ENCODE measurements at regions not wholly inside any gene's neighbourhood (a gene's known extent, or its start where the extent isn't known, plus 50 kb on each side); places are given as distances from the start of the nearest gene placed in this dataset.

GRCh38 chr4:115272594-115272993 lies 159.2 kb upstream of the NDST4 start:
- H3K27ac ChIP-seq (ENCODE audit: low read length), result no peak overlapping the region
- H3K36me3 ChIP-seq (ENCODE audit: control insufficient read depth in 1 of 2, insufficient read depth in 2 of 2, low read length in 2 of 2), result no peaks in the 10 kb centered on the region
- H3K9me3 ChIP-seq (ENCODE audit: control insufficient read depth in 1 of 2, low read length in 2 of 2), result no peaks in the 10 kb centered on the region
- H3K27me3 ChIP-seq (ENCODE audit: low read depth, low read length), result no peaks in the 10 kb centered on the region
- H3K4me3 ChIP-seq (ENCODE audit: low read depth in 1 of 2, low read length in 2 of 2), result no peak overlapping the region
- no peaks in the 10 kb centered on the region for H3K4me1 ChIP-seq (ENCODE audit: control insufficient read depth in 1 of 2, insufficient read depth in 2 of 2, low read length in 2 of 2)

- Histone ChIP-seq H3K4me3 (ENCODE audit: low read depth in 1 of 2, low read length in 2 of 2) (no peak overlapping the region), H3K27ac (ENCODE audit: low read length) (no peak overlapping the region), H3K4me1 (ENCODE audit: control insufficient read depth in 1 of 2, insufficient read depth in 2 of 2, low read length in 2 of 2) (no peaks in the 10 kb centered on the region), H3K27me3 (ENCODE audit: low read depth, low read length) (no peaks in the 10 kb centered on the region), H3K9me3 (ENCODE audit: control insufficient read depth in 1 of 2, low read length in 2 of 2) (no peaks in the 10 kb centered on the region), H3K36me3 (ENCODE audit: control insufficient read depth in 1 of 2, insufficient read depth in 2 of 2, low read length in 2 of 2) (no peaks in the 10 kb centered on the region)
Measured at GRCh38 chr4:115272185-115272584, 158.8 kb upstream of the NDST4 start.

GRCh38 chr4:115260195-115260594 lies 146.8 kb upstream of the NDST4 start:
- Histone ChIP-seq H3K27ac (ENCODE audit: low read length) (no peak overlapping the region), H3K9me3 (ENCODE audit: control insufficient read depth in 1 of 2, low read length in 2 of 2) (peaks cover 0 to 5% of the 10 kb centered on the region in 2 donors), H3K4me3 (ENCODE audit: low read depth in 1 of 2, low read length in 2 of 2) (no peak overlapping the region), H3K36me3 (ENCODE audit: control insufficient read depth in 1 of 2, insufficient read depth in 2 of 2, low read length in 2 of 2) (no peaks in the 10 kb centered on the region), H3K27me3 (ENCODE audit: low read depth, low read length) (no peaks in the 10 kb centered on the region), H3K4me1 (ENCODE audit: control insufficient read depth in 1 of 2, insufficient read depth in 2 of 2, low read length in 2 of 2) (no peaks in the 10 kb centered on the region)

- H3K36me3 ChIP-seq (ENCODE audit: control insufficient read depth in 1 of 2, insufficient read depth in 2 of 2, low read length in 2 of 2), result no peaks in the 10 kb centered on the region
- H3K27me3 ChIP-seq (ENCODE audit: low read depth, low read length), result no peaks in the 10 kb centered on the region
- H3K4me1 ChIP-seq (ENCODE audit: control insufficient read depth in 1 of 2, insufficient read depth in 2 of 2, low read length in 2 of 2), result no peaks in the 10 kb centered on the region
- H3K27ac ChIP-seq (ENCODE audit: low read length), result no peak overlapping the region
- H3K4me3 ChIP-seq (ENCODE audit: low read depth in 1 of 2, low read length in 2 of 2), result no peak overlapping the region
- peaks cover 0 to 5% of the 10 kb centered on the region in 2 donors for H3K9me3 ChIP-seq (ENCODE audit: control insufficient read depth in 1 of 2, low read length in 2 of 2)
Measured at GRCh38 chr4:115259642-115260041, 146.2 kb upstream of the NDST4 start.

- Histone ChIP-seq H3K4me3 (ENCODE audit: low read depth in 1 of 2, low read length in 2 of 2) (no peak overlapping the region), H3K4me1 (ENCODE audit: control insufficient read depth in 1 of 2, insufficient read depth in 2 of 2, low read length in 2 of 2) (no peaks in the 10 kb centered on the region), H3K27ac (ENCODE audit: low read length) (no peak overlapping the region), H3K27me3 (ENCODE audit: low read depth, low read length) (no peaks in the 10 kb centered on the region), H3K9me3 (ENCODE audit: control insufficient read depth in 1 of 2, low read length in 2 of 2) (no peaks in the 10 kb centered on the region), H3K36me3 (ENCODE audit: control insufficient read depth in 1 of 2, insufficient read depth in 2 of 2, low read length in 2 of 2) (no peaks in the 10 kb centered on the region)
Measured at GRCh38 chr4:115249808-115250207, 136.4 kb upstream of the NDST4 start.

- H3K36me3 ChIP-seq (ENCODE audit: control insufficient read depth in 1 of 2, insufficient read depth in 2 of 2, low read length in 2 of 2), result no peaks in the 10 kb centered on the region
- H3K9me3 ChIP-seq (ENCODE audit: control insufficient read depth in 1 of 2, low read length in 2 of 2), result no peaks in the 10 kb centered on the region
- no peaks in the 10 kb centered on the region for H3K27me3 ChIP-seq (ENCODE audit: low read depth, low read length)
- no peak overlapping the region for H3K27ac ChIP-seq (ENCODE audit: low read length)
- no peak overlapping the region for H3K4me3 ChIP-seq (ENCODE audit: low read depth in 1 of 2, low read length in 2 of 2)
- no peaks in the 10 kb centered on the region for H3K4me1 ChIP-seq (ENCODE audit: control insufficient read depth in 1 of 2, insufficient read depth in 2 of 2, low read length in 2 of 2)
Measured at GRCh38 chr4:115234405-115235093, 121.1 kb upstream of the NDST4 start.

GRCh38 chr4:115233600-115233999 lies 120.2 kb upstream of the NDST4 start:
- no peaks in the 10 kb centered on the region for H3K36me3 ChIP-seq (ENCODE audit: control insufficient read depth in 1 of 2, insufficient read depth in 2 of 2, low read length in 2 of 2)
- no peaks in the 10 kb centered on the region for H3K9me3 ChIP-seq (ENCODE audit: control insufficient read depth in 1 of 2, low read length in 2 of 2)
- H3K4me3 ChIP-seq (ENCODE audit: low read depth in 1 of 2, low read length in 2 of 2), result no peak overlapping the region
- no peaks in the 10 kb centered on the region for H3K27me3 ChIP-seq (ENCODE audit: low read depth, low read length)
- no peak overlapping the region for H3K27ac ChIP-seq (ENCODE audit: low read length)
- H3K4me1 ChIP-seq (ENCODE audit: control insufficient read depth in 1 of 2, insufficient read depth in 2 of 2, low read length in 2 of 2), result no peaks in the 10 kb centered on the region

- no peaks in the 10 kb centered on the region for H3K36me3 ChIP-seq (ENCODE audit: control insufficient read depth in 1 of 2, insufficient read depth in 2 of 2, low read length in 2 of 2)
- H3K27ac ChIP-seq (ENCODE audit: low read length), result no peak overlapping the region
- no peaks in the 10 kb centered on the region for H3K4me1 ChIP-seq (ENCODE audit: control insufficient read depth in 1 of 2, insufficient read depth in 2 of 2, low read length in 2 of 2)
- H3K4me3 ChIP-seq (ENCODE audit: low read depth in 1 of 2, low read length in 2 of 2), result no peak overlapping the region
- no peaks in the 10 kb centered on the region for H3K27me3 ChIP-seq (ENCODE audit: low read depth, low read length)
- H3K9me3 ChIP-seq (ENCODE audit: control insufficient read depth in 1 of 2, low read length in 2 of 2), result no peaks in the 10 kb centered on the region
Measured at GRCh38 chr4:115229873-115230272, 116.5 kb upstream of the NDST4 start.

GRCh38 chr4:115228851-115229250 lies 115.4 kb upstream of the NDST4 start:
- no peaks in the 10 kb centered on the region for H3K36me3 ChIP-seq (ENCODE audit: control insufficient read depth in 1 of 2, insufficient read depth in 2 of 2, low read length in 2 of 2)
- H3K4me1 ChIP-seq (ENCODE audit: control insufficient read depth in 1 of 2, insufficient read depth in 2 of 2, low read length in 2 of 2), result no peaks in the 10 kb centered on the region
- no peaks in the 10 kb centered on the region for H3K9me3 ChIP-seq (ENCODE audit: control insufficient read depth in 1 of 2, low read length in 2 of 2)
- H3K4me3 ChIP-seq (ENCODE audit: low read depth in 1 of 2, low read length in 2 of 2), result no peak overlapping the region
- H3K27ac ChIP-seq (ENCODE audit: low read length), result no peak overlapping the region
- H3K27me3 ChIP-seq (ENCODE audit: low read depth, low read length), result no peaks in the 10 kb centered on the region

GRCh38 chr4:115222061-115222460 lies 108.6 kb upstream of the NDST4 start:
- Histone ChIP-seq H3K36me3 (ENCODE audit: control insufficient read depth in 1 of 2, insufficient read depth in 2 of 2, low read length in 2 of 2) (no peaks in the 10 kb centered on the region), H3K27me3 (ENCODE audit: low read depth, low read length) (no peaks in the 10 kb centered on the region), H3K4me3 (ENCODE audit: low read depth in 1 of 2, low read length in 2 of 2) (no peak overlapping the region), H3K9me3 (ENCODE audit: control insufficient read depth in 1 of 2, low read length in 2 of 2) (no peaks in the 10 kb centered on the region), H3K27ac (ENCODE audit: low read length) (no peak overlapping the region), H3K4me1 (ENCODE audit: control insufficient read depth in 1 of 2, insufficient read depth in 2 of 2, low read length in 2 of 2) (no peaks in the 10 kb centered on the region)

- Histone ChIP-seq H3K4me3 (ENCODE audit: low read depth in 1 of 2, low read length in 2 of 2) (no peak overlapping the region), H3K9me3 (ENCODE audit: control insufficient read depth in 1 of 2, low read length in 2 of 2) (no peaks in the 10 kb centered on the region), H3K36me3 (ENCODE audit: control insufficient read depth in 1 of 2, insufficient read depth in 2 of 2, low read length in 2 of 2) (no peaks in the 10 kb centered on the region), H3K4me1 (ENCODE audit: control insufficient read depth in 1 of 2, insufficient read depth in 2 of 2, low read length in 2 of 2) (no peaks in the 10 kb centered on the region), H3K27me3 (ENCODE audit: low read depth, low read length) (no peaks in the 10 kb centered on the region), H3K27ac (ENCODE audit: low read length) (no peak overlapping the region)
Measured at GRCh38 chr4:115219862-115220261, 106.4 kb upstream of the NDST4 start.

GRCh38 chr4:115219315-115219860 lies 106.0 kb upstream of the NDST4 start:
- Histone ChIP-seq H3K9me3 (ENCODE audit: control insufficient read depth in 1 of 2, low read length in 2 of 2) (no peaks in the 10 kb centered on the region), H3K36me3 (ENCODE audit: control insufficient read depth in 1 of 2, insufficient read depth in 2 of 2, low read length in 2 of 2) (no peaks in the 10 kb centered on the region), H3K4me3 (ENCODE audit: low read depth in 1 of 2, low read length in 2 of 2) (no peak overlapping the region), H3K27me3 (ENCODE audit: low read depth, low read length) (no peaks in the 10 kb centered on the region), H3K4me1 (ENCODE audit: control insufficient read depth in 1 of 2, insufficient read depth in 2 of 2, low read length in 2 of 2) (no peaks in the 10 kb centered on the region), H3K27ac (ENCODE audit: low read length) (no peak overlapping the region)
